Small intestine (tissue), 7 donors: ENCODE measurements at regions not wholly inside any gene's neighbourhood (a gene's known extent, or its start where the extent isn't known, plus 50 kb on each side); places are given as distances from the start of the nearest gene placed in this dataset.

Experiments used
- DNase-seq, 2 donors: peaks; one replicate each; pipeline versions ENCODE4 v3.0.0 to v3.0.0-alpha.2; 2013
- FAIRE-seq: peaks from 2 replicates; lab custom pipeline; 2012; peaks lifted over from hg19 to GRCh38; lab: Jason Lieb, UNC
- H3K27ac ChIP-seq, 3 donors: one replicate each; pipeline ENCODE4 v1.5.1; 2013; ENCODE audit warnings: low read length in 2 of 3, mild to moderate bottlenecking in 2 of 3, control low read depth in 1 of 3, inconsistent platforms in 1 of 3, low read depth in 1 of 3, moderate library complexity in 1 of 3
- H3K27me3 ChIP-seq, 3 donors: one replicate each; pipeline ENCODE4 v1.6.1; 2013; ENCODE audit warnings: low read length in 3 of 3, inconsistent platforms in 1 of 3; ENCODE audit not compliant: control insufficient read depth in 3 of 3, insufficient read depth in 3 of 3
- H3K36me3 ChIP-seq, 3 donors: one replicate each; pipeline ENCODE4 v1.6.1; 2013; ENCODE audit warnings: low read length in 3 of 3, inconsistent platforms in 1 of 3, low read depth in 1 of 3, mild to moderate bottlenecking in 1 of 3, moderate library complexity in 1 of 3; ENCODE audit not compliant: control insufficient read depth in 3 of 3, insufficient read depth in 2 of 3
- H3K4me1 ChIP-seq, 3 donors: one replicate each; pipeline ENCODE4 v1.6.1; 2013; ENCODE audit warnings: low read length in 2 of 3, inconsistent platforms in 1 of 3, low read depth in 1 of 3, mild to moderate bottlenecking in 1 of 3, moderate library complexity in 1 of 3; ENCODE audit not compliant: control insufficient read depth in 3 of 3, insufficient read depth in 2 of 3
- H3K4me3 ChIP-seq, 3 donors: one replicate each; pipeline ENCODE4 v1.5.1; 2013; ENCODE audit warnings: low read length in 3 of 3, control low read depth in 1 of 3, inconsistent platforms in 1 of 3, low read depth in 1 of 3, mild to moderate bottlenecking in 1 of 3, moderate library complexity in 1 of 3
- H3K9me3 ChIP-seq, 2 donors: one replicate each; pipeline ENCODE4 v1.6.1; 2013; ENCODE audit warnings: low read depth in 1 of 2, low read length in 1 of 2; ENCODE audit not compliant: control insufficient read depth in 2 of 2, insufficient read depth in 1 of 2
- WGBS, 3 donors: extraction: QIAGEN DNeasy Blood & Tissue Kit; methylation state at CpG; one replicate each; pipeline ENCODE4 v1.1.7; 2013; 5-methylcytosine and 5-hydroxymethylcytosine counted together
- donor health status: healthy with polysubstance abuse.
- donor health status: control.
- donor health status: control.
- donor health status: Bipolar disorder and iron deficiency.
- donor health status: healthy.

- peaks cover 0 to 10% (median 0%) of the 10 kb centered on the region in 3 donors for H3K4me1 ChIP-seq
- H3K4me3 ChIP-seq: no peak overlapping the region
- FAIRE-seq: no peak
- no peaks in the 10 kb centered on the region for H3K36me3 ChIP-seq
- no peak for DNase-seq
- no peak overlapping the region for H3K27ac ChIP-seq
- H3K9me3 ChIP-seq: peaks cover 0 to 6% of the 10 kb centered on the region in 2 donors
- 74 to 89% (median 80%) methylated on average over 8 of the region's 8 CpGs for WGBS, 3 donors
- peaks cover 0 to 2% (median 0%) of the 10 kb centered on the region in 3 donors for H3K27me3 ChIP-seq
These were observed 361.9 kb downstream of the CYRIA start for GRCh38 chr2:16303761-16304160.

DNA sequence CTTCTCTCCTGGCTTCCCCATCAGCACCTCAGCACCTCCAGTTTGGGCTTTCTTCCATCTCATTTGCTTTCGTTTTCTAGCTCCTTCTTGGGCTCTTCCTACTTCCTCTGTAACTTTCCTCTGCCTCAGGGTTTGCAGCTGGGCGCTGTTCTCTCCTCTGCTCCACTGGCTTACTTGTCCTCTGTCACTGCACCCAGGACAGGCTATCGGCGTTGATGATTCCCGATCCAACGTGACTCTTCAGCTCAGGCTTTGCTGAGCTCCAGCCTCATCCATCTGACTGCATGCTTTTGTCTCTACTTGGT lies 362.4 kb downstream of the CYRIA start:
- 60 to 70% (median 67%) methylated on average over 6 of the region's 6 CpGs for WGBS, 3 donors
- DNase-seq (no peak), FAIRE-seq (no peak)
- H3K4me1 ChIP-seq: peaks cover 0 to 10% (median 0%) of the 10 kb centered on the region in 3 donors
- H3K36me3 ChIP-seq: no peaks in the 10 kb centered on the region
- no peak overlapping the region for H3K27ac ChIP-seq
- H3K27me3 ChIP-seq: peaks cover 0 to 2% (median 0%) of the 10 kb centered on the region in 3 donors
- H3K9me3 ChIP-seq: peaks cover 0 to 6% of the 10 kb centered on the region in 2 donors
- H3K4me3 ChIP-seq: no peak overlapping the region

DNA sequence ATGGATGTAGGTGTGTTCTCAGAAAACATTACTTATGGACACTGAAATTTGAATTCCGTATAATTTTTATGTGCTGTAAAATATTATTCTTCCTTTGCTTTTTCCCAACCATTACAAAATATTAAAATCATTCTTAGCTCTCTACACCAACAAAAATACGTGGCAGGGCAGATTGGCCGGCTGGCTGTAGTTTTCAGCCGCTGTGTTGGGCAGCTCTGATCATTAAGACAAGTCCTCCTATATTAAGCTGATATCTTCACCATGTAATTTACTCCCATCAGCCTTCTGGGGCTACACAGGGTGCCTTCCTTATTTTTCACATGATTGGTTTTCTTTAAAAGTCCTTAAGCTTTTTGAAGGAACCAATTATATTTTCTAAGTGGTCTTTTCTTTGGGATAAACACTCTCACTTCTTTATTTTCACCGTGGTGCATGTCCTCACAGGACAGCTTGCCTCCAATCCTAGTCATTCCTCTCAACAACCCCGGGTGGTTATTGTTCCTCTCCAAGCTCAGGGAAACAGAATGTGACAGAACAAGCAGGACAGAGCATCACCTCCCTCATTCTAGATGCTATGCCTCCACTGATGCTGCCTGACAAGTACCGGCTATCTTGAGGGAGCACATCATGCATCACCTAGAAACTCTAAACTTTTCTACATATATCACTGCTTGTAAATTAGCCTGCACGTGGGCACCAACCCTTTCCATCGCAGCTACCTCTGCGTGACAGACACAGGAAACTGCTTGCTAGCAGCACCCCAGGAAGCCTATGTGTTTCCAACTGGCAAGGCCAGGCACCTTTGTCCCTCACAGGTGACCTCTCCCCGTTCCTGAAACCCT lies 362.3 kb downstream of the MYCN start:
- WGBS, 3 donors: 69 to 79% (median 73%) methylated on average over 11 of the region's 11 CpGs
- FAIRE-seq: no peak

DNA sequence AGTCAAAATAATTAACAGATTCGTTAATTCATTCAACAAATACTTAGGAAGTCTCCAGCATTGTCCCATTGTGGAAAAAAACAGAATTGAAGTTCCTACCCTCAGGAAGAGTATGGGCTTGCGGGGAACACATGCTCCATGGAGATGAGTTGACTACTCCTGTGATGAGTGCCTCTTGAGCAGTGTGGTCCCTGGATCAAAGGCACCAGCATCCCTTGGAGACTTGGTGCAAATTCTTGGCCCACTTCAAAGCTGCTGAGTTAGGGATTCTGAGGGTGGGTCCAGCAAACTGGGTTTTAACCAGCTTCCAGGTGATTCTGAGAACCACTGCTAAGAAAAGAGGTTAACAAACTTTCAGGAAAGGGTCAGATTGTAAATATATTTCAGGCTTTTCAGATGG lies 361.6 kb downstream of the MYCN start:
- FAIRE-seq (no peak), DNase-seq (no peak)
- Histone ChIP-seq H3K4me1 (peaks cover 0 to 10% (median 0%) of the 10 kb centered on the region in 3 donors), H3K4me3 (no peak overlapping the region), H3K9me3 (peaks cover 0 to 6% of the 10 kb centered on the region in 2 donors), H3K27ac (no peak overlapping the region), H3K27me3 (peaks cover 0 to 2% (median 0%) of the 10 kb centered on the region in 3 donors), H3K36me3 (no peaks in the 10 kb centered on the region)
- 87 to 91% (median 88%) methylated on average over 2 of the region's 2 CpGs for WGBS, 3 donors

More for the DNA sequence above, 362.3 kb downstream of the MYCN start:
- peaks cover 0 to 2% (median 0%) of the 10 kb centered on the region in 3 donors for H3K27me3 ChIP-seq
- peaks cover 0 to 10% (median 0%) of the 10 kb centered on the region in 3 donors for H3K4me1 ChIP-seq
- no peak overlapping the region for H3K27ac ChIP-seq
- no peak for DNase-seq
- no peak overlapping the region for H3K4me3 ChIP-seq
- peaks cover 0 to 6% of the 10 kb centered on the region in 2 donors for H3K9me3 ChIP-seq
- no peaks in the 10 kb centered on the region for H3K36me3 ChIP-seq

- peaks cover 0 to 6% of the 10 kb centered on the region in 2 donors for H3K9me3 ChIP-seq
- H3K27me3 ChIP-seq: no peaks in the 10 kb centered on the region
- no peak for DNase-seq
- 80 to 86% (median 82%) methylated on average over 3 of the region's 3 CpGs for WGBS, 3 donors
- H3K36me3 ChIP-seq: no peaks in the 10 kb centered on the region
- FAIRE-seq: no peak
- H3K4me1 ChIP-seq: peaks cover 0 to 5% (median 0%) of the 10 kb centered on the region in 3 donors
- no peak overlapping the region for H3K4me3 ChIP-seq
- no peak overlapping the region for H3K27ac ChIP-seq
These were observed 358.5 kb downstream of the MYCN start for GRCh38 chr2:16298866-16299265.

GRCh38 chr2:16296331-16297250 lies 356.2 kb downstream of the MYCN start:
- no peaks in the 10 kb centered on the region for H3K27me3 ChIP-seq
- H3K4me3 ChIP-seq: no peak overlapping the region
- peaks cover 0 to 5% (median 0%) of the 10 kb centered on the region in 3 donors for H3K4me1 ChIP-seq
- H3K27ac ChIP-seq: no peak overlapping the region
- DNase-seq (no peak), FAIRE-seq (no peak)
- H3K9me3 ChIP-seq: peaks cover 0 to 6% of the 10 kb centered on the region in 2 donors
- WGBS, 3 donors: 77 to 93% (median 78%) methylated on average over 8 of the region's 8 CpGs
- no peaks in the 10 kb centered on the region for H3K36me3 ChIP-seq

DNA sequence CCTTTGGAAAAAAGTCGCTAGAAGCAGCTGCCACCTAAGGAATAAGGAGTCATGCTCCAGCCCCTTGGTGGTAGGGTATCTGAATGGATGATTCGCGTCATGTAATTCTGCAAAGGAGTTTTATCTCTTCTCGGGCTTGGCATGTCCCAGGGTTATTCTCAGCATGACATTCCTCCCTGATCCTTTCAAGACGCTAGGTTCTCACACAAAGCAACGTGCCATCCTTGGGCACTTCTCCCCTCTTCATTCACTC lies 355.6 kb downstream of the MYCN start:
- H3K36me3 ChIP-seq: no peaks in the 10 kb centered on the region
- H3K4me1 ChIP-seq: peaks cover 0 to 5% (median 0%) of the 10 kb centered on the region in 3 donors
- WGBS, 3 donors: 36 to 72% (median 64%) methylated on average over 6 of the region's 6 CpGs
- H3K27me3 ChIP-seq: no peaks in the 10 kb centered on the region
- FAIRE-seq (no peak), DNase-seq (no peak)
- H3K27ac ChIP-seq: peak overlapping the region in 1 of 3 donors; percentile 10
- H3K9me3 ChIP-seq: peaks cover 0 to 6% of the 10 kb centered on the region in 2 donors
- no peak overlapping the region for H3K4me3 ChIP-seq

GRCh38 chr2:16294791-16295190 lies 354.4 kb downstream of the MYCN start:
- 90 to 94% (median 93%) methylated on average over 7 of the region's 7 CpGs for WGBS, 3 donors
- Histone ChIP-seq H3K9me3 (peaks cover 0 to 4% of the 10 kb centered on the region in 2 donors), H3K27me3 (peaks cover 0 to 2% (median 0%) of the 10 kb centered on the region in 3 donors), H3K4me1 (peaks cover 0 to 5% (median 0%) of the 10 kb centered on the region in 3 donors), H3K4me3 (no peak overlapping the region), H3K36me3 (no peaks in the 10 kb centered on the region), H3K27ac (no peak overlapping the region)
- no peak for FAIRE-seq
- no peak for DNase-seq
